CD4-positive, alpha-beta T cell (primary cell): ENCODE measurements at regions not wholly inside any gene's neighbourhood (a gene's known extent, or its start where the extent isn't known, plus 50 kb on each side); places are given as distances from the start of the nearest gene placed in this dataset.
A peak's percentile ranks its signal among the peaks of the same experiment; 100 is the strongest.

Experiments
- ATAC-seq: fragments of 200-7000 bp; cut with Tn5 transposase; one replicate; pipeline ENCODE4 v1.10.0; 2022; ENCODE audit warnings: mild to moderate bottlenecking; ENCODE audit not compliant: poor library complexity
- CTCF ChIA-PET: fragments of 350-600 bp; sonication (Branson Sonifier 250); formaldehyde crosslinking; loops from one replicate; lab custom pipeline; 2021; ENCODE audit warnings: antibody characterized with exemption, inconsistent platforms; lab: Charles Lee
- POLR2A ChIA-PET: fragments of 350-600 bp; sonication (Branson Sonifier 250); formaldehyde crosslinking; loops from one replicate; lab custom pipeline; 2021; ENCODE audit warnings: antibody characterized with exemption, inconsistent platforms; lab: Charles Lee
- DNase-seq, 14 experiments: peaks; one replicate each; pipeline ENCODE4 v3.0.0-alpha.2; 2013 to 2020; ENCODE audit warnings: mixed read lengths in 2 of 14
- H3K27ac ChIP-seq, 2 donors: one replicate each; pipeline versions ENCODE4 v1.5.1 to v1.7.0; 2013; ENCODE audit warnings: low read length in 2 of 2, low read depth in 1 of 2, mild to moderate bottlenecking in 1 of 2
- H3K27me3 ChIP-seq, 2 experiments: 1 replicate in 1 of 2; 2 replicates in 1 of 2; pipeline versions ENCODE4 v1.6.1 to v1.7.0; 2013; ENCODE audit warnings: low read length in 2 of 2, control low read depth in 1 of 2, mild to moderate bottlenecking in 1 of 2, moderate library complexity in 1 of 2; ENCODE audit not compliant: insufficient read depth in 2 of 2, control insufficient read depth in 1 of 2
- H3K36me3 ChIP-seq: one replicate; pipeline ENCODE4 v1.6.1; 2013; ENCODE audit warnings: low read length, control low read depth; ENCODE audit not compliant: insufficient read depth
- H3K4me1 ChIP-seq: one replicate; pipeline ENCODE4 v1.6.1; 2013; ENCODE audit warnings: low read length, control low read depth; ENCODE audit not compliant: insufficient read depth
- H3K4me3 ChIP-seq: one replicate; pipeline ENCODE4 v1.5.1; 2013; ENCODE audit warnings: mild to moderate bottlenecking, low read length, moderate library complexity
- H3K9me3 ChIP-seq, 2 experiments: 1 replicate in 1 of 2; 2 replicates in 1 of 2; pipeline versions ENCODE4 v1.6.1 to v1.7.0; 2013; ENCODE audit warnings: low read length in 2 of 2, mild to moderate bottlenecking in 2 of 2, control low read depth in 1 of 2, moderate library complexity in 1 of 2; ENCODE audit not compliant: control insufficient read depth in 1 of 2, insufficient read depth in 1 of 2
- H3K27ac Mint-ChIP-seq: one replicate; pipeline ENCODE4 v1.8.0; 2020; ENCODE audit warnings: mixed read lengths
- H3K27me3 Mint-ChIP-seq: one replicate; pipeline ENCODE4 v1.8.0; 2021; ENCODE audit warnings: mixed read lengths
- H3K36me3 Mint-ChIP-seq: one replicate; pipeline ENCODE4 v1.8.0; 2021; ENCODE audit warnings: low read depth, mixed read lengths
- H3K4me1 Mint-ChIP-seq: one replicate; pipeline ENCODE4 v1.8.0; 2021; ENCODE audit warnings: low read depth, mixed read lengths
- H3K4me3 Mint-ChIP-seq: one replicate; pipeline ENCODE4 v1.8.0; 2020; ENCODE audit warnings: mild to moderate bottlenecking, mixed read lengths
- H3K9me3 Mint-ChIP-seq: one replicate; pipeline ENCODE4 v1.8.0; 2020; ENCODE audit warnings: mixed read lengths
- CTCF ChIP-seq: fragments of 200-600 bp; IDR thresholded peaks from one replicate; pipeline ENCODE4 v1.8.0; 2022; ENCODE audit warnings: antibody characterized with exemption, mild to moderate bottlenecking
- intact Hi-C, 2 experiments: fragments of 100-400 bp; cut with DNase I in 1 of 2; cut with micrococcal nuclease in 1 of 2; formaldehyde crosslinking; loops; one replicate each; pipeline versions ENCODE4 v1.15.1 to v1.9.0; 2023 to 2025; cut with DNase I, micrococcal nuclease

- DNase-seq (no peak), ATAC-seq (no peak)
- Histone ChIP-seq H3K4me3 (no peak overlapping the region), H3K4me1 (peaks cover 3% of the 10 kb centered on the region), H3K9me3 (peaks cover 0 to 6% of the 10 kb centered on the region in 2 experiments), H3K27ac (no peak overlapping the region), H3K36me3 (no peaks in the 10 kb centered on the region), H3K27me3 (no peaks in the 10 kb centered on the region)
- H3K27ac Mint-ChIP-seq = no peak overlapping the region
- TF ChIP-seq CTCF = no peak
- H3K27me3 Mint-ChIP-seq = no peaks in the 10 kb centered on the region
- CTCF ChIA-PET = no interaction called here
- H3K9me3 Mint-ChIP-seq = no peaks in the 10 kb centered on the region
- no peaks in the 10 kb centered on the region for H3K4me1 Mint-ChIP-seq
- no peaks in the 10 kb centered on the region for H3K36me3 Mint-ChIP-seq
- H3K4me3 Mint-ChIP-seq = no peak overlapping the region
- intact Hi-C loops = no loop called here
- POLR2A ChIA-PET = no interaction called here
Measured at GRCh38 chr12:107459641-107460040, 226.0 kb upstream of the PWP1 start.

GRCh38 chr12:107461222-107461975, 224.2 kb upstream of the PWP1 start:
- no peak overlapping the region for H3K4me3 Mint-ChIP-seq
- Histone ChIP-seq H3K27me3 (no peaks in the 10 kb centered on the region), H3K36me3 (no peaks in the 10 kb centered on the region), H3K4me3 (no peak overlapping the region), H3K4me1 (peaks cover 3% of the 10 kb centered on the region), H3K9me3 (peaks cover 0 to 6% of the 10 kb centered on the region in 2 experiments), H3K27ac (no peak overlapping the region)
- CTCF ChIA-PET = no interaction called here
- H3K27me3 Mint-ChIP-seq = no peaks in the 10 kb centered on the region
- no peak for ATAC-seq
- H3K27ac Mint-ChIP-seq = no peak overlapping the region
- POLR2A ChIA-PET = interaction anchor here (0.6 kb wide), 1 partner anchor 1661 kb away, joined by 3 read pairs; no protein-coding TSS in a partner anchor
- H3K9me3 Mint-ChIP-seq = no peaks in the 10 kb centered on the region
- H3K4me1 Mint-ChIP-seq = peaks cover 10% of the 10 kb centered on the region
- no peak for DNase-seq
- intact Hi-C loops = no loop called here
- TF ChIP-seq CTCF = no peak
- no peaks in the 10 kb centered on the region for H3K36me3 Mint-ChIP-seq

- Mint-ChIP-seq H3K27me3 (no peaks in the 10 kb centered on the region), H3K4me1 (peaks cover 14% of the 10 kb centered on the region), H3K36me3 (no peaks in the 10 kb centered on the region), H3K4me3 (no peak overlapping the region), H3K9me3 (no peaks in the 10 kb centered on the region), H3K27ac (no peak overlapping the region)
- ATAC-seq (peak; percentile 21), DNase-seq (no peak)
- intact Hi-C loops = no loop called here
- no peak overlapping the region for H3K4me3 ChIP-seq
- no peaks in the 10 kb centered on the region for H3K36me3 ChIP-seq
- CTCF ChIA-PET = no interaction called here
- TF ChIP-seq CTCF = no peak
- peaks cover 3% of the 10 kb centered on the region for H3K4me1 ChIP-seq
- no peaks in the 10 kb centered on the region for H3K27me3 ChIP-seq
- H3K9me3 ChIP-seq = peaks cover 0 to 6% of the 10 kb centered on the region in 2 experiments
- POLR2A ChIA-PET = interaction anchor here (0.6 kb wide), 1 partner anchor 1660 kb away, joined by 3 read pairs; no protein-coding TSS in a partner anchor
- H3K27ac ChIP-seq = no peak overlapping the region
Measured at GRCh38 chr12:107462428-107463332, 222.9 kb upstream of the PWP1 start.
